Loucy (cell line): ENCODE measurements at regions not wholly inside any gene's neighbourhood (a gene's known extent, or its start where the extent isn't known, plus 50 kb on each side); places are given as distances from the start of the nearest gene placed in this dataset.
"Not testable (repeated sequence)": the region's sequence is repeated elsewhere in the genome, so short reads cannot be mapped to it uniquely, and the experiment has no call there.

Source experiments
- CTCF ChIP-seq: fragments of 200-600 bp; sonication (generic); conservative IDR thresholded peaks from 2 replicates; pipeline ENCODE4 v1.5.1; 2014; ENCODE audit warnings: mild to moderate bottlenecking, antibody characterized with exemption, low read length
- EZH2phosphoT487 ChIP-seq: fragments of 200-600 bp; IDR thresholded peaks from 2 replicates; pipeline ENCODE4 v1.6.1; 2018; ENCODE audit warnings: antibody characterized with exemption, mild to moderate bottlenecking, moderate library complexity, borderline replicate concordance

- not testable (repeated sequence) for TF ChIP-seq CTCF, EZH2phosphoT487
Measured at GRCh38 chr9:39533001-39533762, 177.7 kb downstream of the SPATA31A1 start.
